H1 (cell line): ENCODE measurements at regions not wholly inside any gene's neighbourhood (a gene's known extent, or its start where the extent isn't known, plus 50 kb on each side); places are given as distances from the start of the nearest gene placed in this dataset.
A peak's percentile ranks its signal among the peaks of the same experiment; 100 is the strongest.

Experiments
- CTCF ChIA-PET: fragments of 300-600 bp; sonication (Branson Sonifier 250); formaldehyde crosslinking; loops from one replicate; lab custom pipeline; 2021; ENCODE audit not compliant: partially characterized antibody; lab: Charles Lee
- POLR2A ChIA-PET: fragments of 300-600 bp; sonication (Branson Sonifier 250); formaldehyde crosslinking; loops from one replicate; lab custom pipeline; 2021; ENCODE audit warnings: inconsistent platforms; ENCODE audit not compliant: partially characterized antibody; lab: Charles Lee
- DNase-seq, 2 experiments: peaks; one replicate each; pipeline versions ENCODE4 v3.0.0 to v3.0.0-alpha.2; 2010 to 2022; ENCODE audit warnings: low spot score in 2 of 2, low read depth in 1 of 2, mixed read lengths in 1 of 2
- FAIRE-seq: peaks from 2 replicates; lab custom pipeline; 2011; peaks lifted over from hg19 to GRCh38; lab: Jason Lieb, UNC
- H2AFZ ChIP-seq: 2 replicates; pipeline ENCODE4 v1.8.1; 2012; ENCODE audit warnings: low read length, inconsistent platforms
- H2AK5ac ChIP-seq: 2 replicates; pipeline ENCODE4 v1.6.1; 2013; ENCODE audit warnings: low read depth, low read length
- H2BK120ac ChIP-seq: replicated peaks from 2 replicates; pipeline ENCODE3; 2013; ENCODE audit warnings: low read depth, low read length, inconsistent platforms
- H2BK12ac ChIP-seq: 2 replicates; pipeline ENCODE4 v1.6.1; 2013; ENCODE audit warnings: low read depth, low read length
- H2BK15ac ChIP-seq: 2 replicates; pipeline ENCODE4 v1.6.1; 2013; ENCODE audit warnings: low read length
- H2BK20ac ChIP-seq: 2 replicates; pipeline ENCODE4 v1.6.1; 2013; ENCODE audit warnings: low read length
- H2BK5ac ChIP-seq: 2 replicates; pipeline ENCODE4 v1.6.1; 2013; ENCODE audit warnings: low read depth, low read length
- H3K14ac ChIP-seq: 2 replicates; pipeline ENCODE4 v1.6.1; 2013; ENCODE audit warnings: inconsistent platforms; ENCODE audit not compliant: insufficient read length
- H3K18ac ChIP-seq: 2 replicates; pipeline ENCODE4 v1.6.1; 2013; ENCODE audit warnings: low read length; ENCODE audit errors: extremely low read depth
- H3K23ac ChIP-seq: 2 replicates; pipeline ENCODE4 v1.6.1; 2013; ENCODE audit warnings: inconsistent platforms; ENCODE audit not compliant: insufficient read length
- H3K23me2 ChIP-seq: 2 replicates; pipeline ENCODE4 v1.6.1; 2013; ENCODE audit warnings: low read depth, low read length
- H3K27ac ChIP-seq: 2 replicates; pipeline ENCODE4 v1.6.1; 2011; ENCODE audit warnings: low read depth, low read length, inconsistent platforms
- H3K27me3 ChIP-seq, 4 experiments: replicated peaks in 1 of 4; 1 replicate in 1 of 4; 2 replicates in 3 of 4; pipeline versions ENCODE4 v1.6.1 to v1.8.1; 2011 to 2013; ENCODE audit warnings: low read length in 3 of 4, mild to moderate bottlenecking in 3 of 4, inconsistent platforms in 2 of 4, mixed read lengths in 2 of 4, moderate library complexity in 1 of 4; ENCODE audit not compliant: control insufficient read depth in 3 of 4, insufficient read depth in 3 of 4; ENCODE audit errors: extremely low read depth in 1 of 4
- H3K36me3 ChIP-seq, 4 experiments: 2 replicates each; pipeline versions ENCODE4 v1.6.1 to v1.8.1; 2011 to 2013; ENCODE audit warnings: mild to moderate bottlenecking in 4 of 4, low read length in 3 of 4, moderate library complexity in 2 of 4, control low read depth in 1 of 4, inconsistent platforms in 1 of 4; ENCODE audit not compliant: insufficient read depth in 4 of 4, control insufficient read depth in 2 of 4
- H3K4ac ChIP-seq: replicated peaks from 2 replicates; pipeline ENCODE3; 2013; ENCODE audit warnings: low read length, low read depth, mixed read lengths, inconsistent platforms; ENCODE audit not compliant: insufficient read length
- H3K4me1 ChIP-seq, 4 experiments: replicated peaks in 1 of 4; 1 replicate in 1 of 4; 2 replicates in 3 of 4; pipeline versions ENCODE4 v1.6.1 to v1.8.1; 2011 to 2013; ENCODE audit warnings: low read length in 3 of 4, inconsistent platforms in 2 of 4, mixed read lengths in 1 of 4; ENCODE audit not compliant: insufficient read depth in 4 of 4, control insufficient read depth in 3 of 4
- H3K4me2 ChIP-seq, 2 experiments: 2 replicates each; pipeline versions ENCODE4 v1.6.1 to v1.8.1; 2011 to 2013; ENCODE audit warnings: low read depth in 2 of 2, low read length in 2 of 2, control low read depth in 1 of 2, inconsistent platforms in 1 of 2, mild to moderate bottlenecking in 1 of 2; ENCODE audit not compliant: insufficient read depth in 1 of 2
- H3K4me3 ChIP-seq, 4 experiments: fragments of 200-600, 300-600 bp in 1 of 4; sonication (generic), shearing (Covaris generic), sonication (Bioruptor Twin) in 1 of 4; 2 replicates each; pipeline versions ENCODE4 v1.5.1 to v1.8.1; 2011 to 2016; ENCODE audit warnings: low read length in 4 of 4, low read depth in 3 of 4, control low read depth in 2 of 4, inconsistent platforms in 2 of 4, mild to moderate bottlenecking in 2 of 4, mixed read lengths in 1 of 4, moderate library complexity in 1 of 4; ENCODE audit not compliant: insufficient read depth in 2 of 4; ENCODE audit errors: extremely low read depth in 1 of 4
- H3K56ac ChIP-seq: replicated peaks from 2 replicates; pipeline ENCODE3; 2013; ENCODE audit warnings: low read depth, mild to moderate bottlenecking, mixed read lengths, low read length, inconsistent platforms; ENCODE audit not compliant: insufficient read length
- H3K79me1 ChIP-seq: 2 replicates; pipeline ENCODE4 v1.6.1; 2013; ENCODE audit warnings: low read depth, low read length, control low read depth
- H3K79me2 ChIP-seq, 2 experiments: 2 replicates each; pipeline versions ENCODE4 v1.6.1 to v1.8.1; 2012 to 2013; ENCODE audit warnings: low read length in 2 of 2, mild to moderate bottlenecking in 2 of 2, inconsistent platforms in 1 of 2; ENCODE audit not compliant: insufficient read depth in 2 of 2, control insufficient read depth in 1 of 2
- H3K9ac ChIP-seq, 4 experiments: replicated peaks in 1 of 4; 1 replicate in 1 of 4; 2 replicates in 3 of 4; pipeline versions ENCODE4 v1.6.1 to v1.8.1; 2011 to 2013; ENCODE audit warnings: low read depth in 3 of 4, low read length in 3 of 4, control low read depth in 2 of 4, mild to moderate bottlenecking in 2 of 4, moderate library complexity in 2 of 4, inconsistent platforms in 1 of 4; ENCODE audit errors: extremely low read depth in 1 of 4
- H3K9me3 ChIP-seq, 2 experiments: 2 replicates each; pipeline versions ENCODE4 v1.6.1 to v1.8.1; 2012 to 2013; ENCODE audit warnings: mild to moderate bottlenecking in 2 of 2, moderate library complexity in 2 of 2, control low read depth in 1 of 2, inconsistent platforms in 1 of 2, low read depth in 1 of 2, low read length in 1 of 2, mixed read lengths in 1 of 2; ENCODE audit not compliant: insufficient read depth in 2 of 2
- H4K20me1 ChIP-seq, 2 experiments: replicated peaks in 1 of 2; 2 replicates each; pipeline versions ENCODE3 to v1.8.1; 2011 to 2013; ENCODE audit warnings: inconsistent platforms in 2 of 2, low read length in 2 of 2, mild to moderate bottlenecking in 1 of 2; ENCODE audit not compliant: insufficient read depth in 2 of 2, control insufficient read depth in 1 of 2
- H4K5ac ChIP-seq: 2 replicates; pipeline ENCODE4 v1.6.1; 2013; ENCODE audit warnings: low read length, low read depth, mixed read lengths, inconsistent platforms; ENCODE audit not compliant: insufficient read length
- H4K8ac ChIP-seq: 2 replicates; pipeline ENCODE4 v1.8.0; 2013; ENCODE audit warnings: mild to moderate bottlenecking, moderate library complexity, low read length, inconsistent platforms; ENCODE audit not compliant: insufficient read depth; ENCODE audit errors: extremely low read depth
- H4K91ac ChIP-seq: replicated peaks from 2 replicates; pipeline ENCODE3; 2013; ENCODE audit warnings: low read length, mixed read lengths, inconsistent platforms; ENCODE audit not compliant: insufficient read length
- RXRA ChIP-seq: IDR thresholded peaks from 2 replicates; pipeline ENCODE4 v1.6.1; 2011; ENCODE audit warnings: low read depth, mild to moderate bottlenecking, low read length, moderate library complexity; ENCODE audit not compliant: insufficient read depth
- WGBS, 2 experiments: shearing (Covaris generic) in 1 of 2; methylation state at CpG; one replicate each; pipeline versions ENCODE4 v1.1.6 to v1.1.7; 2013 to 2015; ENCODE audit warnings: low lambda C conversion rate in 2 of 2, mixed read lengths in 2 of 2, inconsistent platforms in 1 of 2, low coverage in 1 of 2, missing lambda C conversion rate in 1 of 2; ENCODE audit not compliant: insufficient replicate concordance in 2 of 2, insufficient coverage in 1 of 2, insufficient read length in 1 of 2; ENCODE audit errors: extremely low coverage in 1 of 2, missing lambda C conversion rate in 1 of 2; 5-methylcytosine and 5-hydroxymethylcytosine counted together

GRCh38 chr12:124683152-124684124, 116.0 kb upstream of the NCOR2 start:
- H3K14ac ChIP-seq: no peak overlapping the region
- no peak overlapping the region for H2AK5ac ChIP-seq
- H3K79me1 ChIP-seq: no peaks in the 10 kb centered on the region
- no peak for TF ChIP-seq RXRA
- H2AFZ ChIP-seq: no peak overlapping the region
- no peaks in the 10 kb centered on the region for H3K36me3 ChIP-seq
- ChIA-PET POLR2A (interaction anchor here (0.5 kb wide), 1 partner anchor 14 kb away, joined by 4 read pairs; no protein-coding TSS in a partner anchor), CTCF (interaction anchor here (1.0 to 3.7 kb wide), 8 partner anchors 10 to 114 kb away, joined by 3 to 18 read pairs (median 6); no protein-coding TSS in a partner anchor)
- no peaks in the 10 kb centered on the region for H3K23me2 ChIP-seq
- H3K56ac ChIP-seq: no peak overlapping the region
- H3K18ac ChIP-seq: no peak overlapping the region
- H4K8ac ChIP-seq: no peak overlapping the region
- H3K79me2 ChIP-seq: no peaks in the 10 kb centered on the region
- no peak overlapping the region for H3K4me3 ChIP-seq
- peaks cover 0 to 5% (median 2%) of the 10 kb centered on the region in 4 experiments; a peak in 4 of 7 replicates for H3K4me1 ChIP-seq
- H2BK20ac ChIP-seq: 0 out of 2 replicates have a peak overlapping the region, but pooled peaks have one; percentile 61
- H4K20me1 ChIP-seq: no peaks in the 10 kb centered on the region
- no peak overlapping the region for H2BK15ac ChIP-seq
- DNase-seq (no peak), FAIRE-seq (no peak)
- no peak overlapping the region for H3K27ac ChIP-seq
- H3K27me3 ChIP-seq: no peaks in the 10 kb centered on the region
- H3K9me3 ChIP-seq: no peaks in the 10 kb centered on the region; a peak in 1 of 4 replicates
- no peak overlapping the region for H3K4ac ChIP-seq
- no peak overlapping the region for H3K9ac ChIP-seq
- H3K23ac ChIP-seq: no peak overlapping the region
- 86% methylated on average over 16 of the region's 16 CpGs; no CpG with 5 or more reads in 1 of the 2 experiments for WGBS, 2 experiments
- H3K4me2 ChIP-seq: no peak overlapping the region
- no peak overlapping the region for H2BK120ac ChIP-seq
- 0 out of 2 replicates have a peak overlapping the region, but pooled peaks have one; percentile 68 for H2BK12ac ChIP-seq
- no peak overlapping the region for H2BK5ac ChIP-seq
- no peak overlapping the region for H4K5ac ChIP-seq
- H4K91ac ChIP-seq: no peak overlapping the region
